ENCODE measurements at regions not wholly inside any gene's neighbourhood (a gene's known extent, or its start where the extent isn't known, plus 50 kb on each side); places are given as distances from the start of the nearest gene placed in this dataset.

DNA sequence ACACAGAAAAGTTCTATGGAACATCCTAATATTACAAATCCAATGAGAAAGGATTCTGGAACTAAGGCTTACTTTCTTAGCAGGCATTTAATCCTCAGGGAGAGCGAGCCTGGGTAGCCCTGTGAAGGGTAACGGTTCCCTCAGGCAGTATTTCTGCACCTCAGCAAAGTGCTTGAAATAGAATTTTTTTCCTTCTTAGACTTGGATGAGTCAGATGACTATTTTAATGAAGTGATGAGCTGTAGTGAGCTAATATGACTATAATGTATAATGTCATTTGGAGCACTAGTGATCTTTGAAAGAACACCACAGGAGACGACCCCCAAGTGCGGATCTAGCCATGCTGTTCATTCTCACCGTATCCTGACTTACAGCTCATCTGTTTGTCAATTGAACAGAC, 493.0 kb upstream of the FAM241A start:
- TF ChIP-seq, protein P1, sequence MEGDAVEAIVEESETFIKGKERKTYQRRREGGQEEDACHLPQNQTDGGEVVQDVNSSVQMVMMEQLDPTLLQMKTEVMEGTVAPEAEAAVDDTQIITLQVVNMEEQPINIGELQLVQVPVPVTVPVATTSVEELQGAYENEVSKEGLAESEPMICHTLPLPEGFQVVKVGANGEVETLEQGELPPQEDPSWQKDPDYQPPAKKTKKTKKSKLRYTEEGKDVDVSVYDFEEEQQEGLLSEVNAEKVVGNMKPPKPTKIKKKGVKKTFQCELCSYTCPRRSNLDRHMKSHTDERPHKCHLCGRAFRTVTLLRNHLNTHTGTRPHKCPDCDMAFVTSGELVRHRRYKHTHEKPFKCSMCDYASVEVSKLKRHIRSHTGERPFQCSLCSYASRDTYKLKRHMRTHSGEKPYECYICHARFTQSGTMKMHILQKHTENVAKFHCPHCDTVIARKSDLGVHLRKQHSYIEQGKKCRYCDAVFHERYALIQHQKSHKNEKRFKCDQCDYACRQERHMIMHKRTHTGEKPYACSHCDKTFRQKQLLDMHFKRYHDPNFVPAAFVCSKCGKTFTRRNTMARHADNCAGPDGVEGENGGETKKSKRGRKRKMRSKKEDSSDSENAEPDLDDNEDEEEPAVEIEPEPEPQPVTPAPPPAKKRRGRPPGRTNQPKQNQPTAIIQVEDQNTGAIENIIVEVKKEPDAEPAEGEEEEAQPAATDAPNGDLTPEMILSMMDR (IDR thresholded peaks at IDR 0.05; ENCODE audit: low read depth, low read length): no peak
- H3K4me3 ChIP-seq (ENCODE audit: low read depth, low read length): no peak overlapping the region

DNA sequence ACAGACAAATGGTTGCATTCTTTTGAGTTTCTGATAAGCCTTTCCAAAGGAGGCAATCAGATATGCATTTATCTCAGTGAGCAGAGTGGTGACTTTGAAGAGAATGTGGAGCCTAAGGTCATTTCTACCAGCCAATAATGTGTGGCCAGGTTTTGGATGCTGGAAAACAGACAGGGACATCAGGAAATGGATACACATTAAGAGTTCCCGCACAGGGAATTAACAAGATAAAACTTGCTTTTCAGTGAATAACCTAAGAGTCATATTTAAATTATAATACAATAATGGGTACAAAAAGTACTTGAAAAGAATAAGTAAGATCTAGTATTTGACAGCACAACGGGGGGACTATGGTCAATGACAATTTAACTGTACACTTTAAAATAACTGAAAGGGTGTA, 492.3 kb upstream of the FAM241A start:
- H3K4me3 ChIP-seq (ENCODE audit: low read depth, low read length): no peak overlapping the region
- TF ChIP-seq, protein P1 (IDR thresholded peaks at IDR 0.05; ENCODE audit: low read depth, low read length): no peak

DNA sequence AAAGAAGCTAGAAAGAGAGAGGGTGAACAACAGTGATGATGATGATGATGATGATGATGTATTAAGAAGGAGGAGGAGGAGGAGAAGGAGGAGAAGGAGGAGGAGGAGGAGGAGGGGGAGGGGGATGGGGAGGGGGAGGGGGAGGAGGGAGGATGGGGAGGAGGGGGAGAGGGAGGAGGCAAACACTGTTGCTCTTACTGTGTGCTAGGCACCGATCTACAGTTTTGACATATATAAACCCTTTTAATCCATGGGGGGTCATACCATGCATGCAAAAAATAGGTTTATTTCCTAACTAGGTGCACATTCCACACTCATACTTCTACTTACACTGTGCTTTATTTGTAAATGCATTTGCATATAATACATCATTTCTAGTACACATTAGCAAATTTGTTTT, 482.8 kb upstream of the FAM241A start:
- TF ChIP-seq, protein P1 (IDR thresholded peaks at IDR 0.05; ENCODE audit: low read depth, low read length): no peak
- no peak overlapping the region for H3K4me3 ChIP-seq (ENCODE audit: low read depth, low read length)

DNA sequence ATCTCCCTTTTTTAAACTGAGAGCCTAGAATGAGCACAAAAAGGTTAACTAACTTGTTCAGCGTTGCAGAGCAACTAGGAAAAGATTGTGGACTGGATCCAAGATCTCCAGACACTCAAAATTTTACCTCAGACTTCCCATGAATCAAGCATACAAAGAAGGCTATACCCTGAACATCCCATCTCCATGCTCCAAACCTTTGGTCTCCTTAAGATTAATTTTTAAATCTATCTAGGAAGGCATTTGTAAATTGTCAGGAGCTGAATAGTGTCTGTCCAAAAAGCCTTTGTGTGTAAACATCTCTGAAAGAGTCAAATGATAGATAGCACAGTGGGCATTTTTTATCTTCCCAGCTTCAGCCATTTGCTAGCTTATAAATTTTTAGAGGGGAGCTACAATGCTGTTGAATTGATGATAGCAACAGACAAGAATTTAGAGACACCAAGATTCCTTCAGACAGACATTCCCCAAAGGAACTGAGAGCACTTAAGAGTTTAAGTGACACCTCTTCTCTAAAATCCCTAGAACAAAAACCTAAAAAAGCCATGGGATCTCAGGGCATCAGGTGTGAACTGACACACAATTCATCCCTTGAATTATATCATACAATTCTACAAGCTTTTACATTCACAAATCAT, 480.8 kb upstream of the FAM241A start:
- TF ChIP-seq, protein P1 (IDR thresholded peaks at IDR 0.05; ENCODE audit: low read depth, low read length): no peak
- H3K4me3 ChIP-seq (ENCODE audit: low read depth, low read length): no peak overlapping the region

DNA sequence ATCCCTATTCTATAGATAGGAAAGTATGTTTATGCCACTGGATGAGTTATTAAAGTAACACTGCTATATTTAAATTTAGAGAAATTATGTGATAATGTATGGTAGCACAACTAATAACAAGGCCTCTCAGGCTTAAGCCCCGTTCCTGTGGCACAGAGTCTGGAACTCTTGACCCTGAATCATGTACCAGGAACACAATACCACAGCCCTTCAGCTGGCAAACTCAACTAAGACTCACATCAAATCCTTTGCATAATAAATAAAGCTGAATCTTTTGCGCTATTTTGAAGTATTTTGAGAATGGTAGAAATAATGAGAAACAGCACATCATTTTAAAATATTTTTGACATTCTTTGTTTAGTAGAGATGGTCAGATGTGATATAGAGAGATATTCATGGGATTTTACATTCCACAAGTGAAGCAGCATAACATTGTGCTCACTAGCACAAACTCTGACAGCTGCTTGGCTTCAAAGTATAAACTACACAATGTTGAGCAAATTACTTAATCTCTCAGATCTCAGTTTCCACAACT, 478.4 kb upstream of the FAM241A start:
- H3K4me3 ChIP-seq (ENCODE audit: low read depth, low read length): no peak overlapping the region
- TF ChIP-seq, protein P1 (IDR thresholded peaks at IDR 0.05; ENCODE audit: low read depth, low read length): no peak

DNA sequence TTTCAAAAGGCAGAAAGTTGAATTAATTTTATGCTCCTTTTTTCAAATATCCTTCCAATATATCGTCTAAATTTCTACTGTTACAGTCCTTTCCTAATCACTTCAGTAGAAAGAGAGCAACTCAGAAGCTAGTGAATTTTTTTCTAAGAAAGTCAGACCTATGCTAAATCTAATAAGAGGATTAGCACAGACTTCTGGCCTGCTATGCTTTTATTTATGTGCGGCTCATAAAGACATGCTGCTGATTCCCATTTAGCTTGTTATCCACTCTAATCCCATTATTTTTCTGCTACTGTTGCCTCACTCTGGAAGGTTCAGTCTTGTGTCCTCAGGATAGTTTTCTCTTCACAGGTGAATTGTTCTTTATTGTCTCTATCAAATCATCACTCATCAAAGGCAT, 473.5 kb upstream of the FAM241A start:
- TF ChIP-seq, protein P1 (IDR thresholded peaks at IDR 0.05; ENCODE audit: low read depth, low read length): no peak
- H3K4me3 ChIP-seq (ENCODE audit: low read depth, low read length): no peak overlapping the region

DNA sequence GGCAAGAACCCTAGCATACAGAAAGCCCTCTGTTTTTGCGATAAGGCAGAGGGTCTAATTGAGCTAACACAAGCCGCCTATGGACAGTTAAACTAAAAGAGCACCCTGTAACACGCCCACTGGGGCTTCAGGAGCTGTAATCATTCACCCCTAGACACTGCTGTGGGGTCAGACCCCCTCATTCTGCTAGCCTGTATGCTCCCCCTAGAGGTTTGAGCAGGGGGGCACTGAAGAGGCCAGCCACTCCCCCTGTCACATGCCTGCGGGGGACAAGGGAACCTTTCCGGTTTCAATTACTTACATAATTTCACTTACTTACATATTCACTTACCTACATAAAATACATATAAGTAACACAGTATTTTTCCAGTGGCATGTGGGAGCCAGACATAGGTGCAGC, 469.5 kb upstream of the FAM241A start:
- H3K4me3 ChIP-seq (ENCODE audit: low read depth, low read length): no peak overlapping the region
- TF ChIP-seq, protein P1 (IDR thresholded peaks at IDR 0.05; ENCODE audit: low read depth, low read length): no peak
